ENCODE measurements at regions not wholly inside any gene's neighbourhood (a gene's known extent, or its start where the extent isn't known, plus 50 kb on each side); places are given as distances from the start of the nearest gene placed in this dataset.

- no peaks in the 10 kb centered on the region for H3K9me3 ChIP-seq
- H3K4me3 ChIP-seq (ENCODE audit: low read depth in 1 of 2, low read length in 1 of 2) = no peak overlapping the region
- no peaks in the 10 kb centered on the region for H3K36me3 ChIP-seq
- no peak for TF ChIP-seq CTCF (IDR thresholded peaks at IDR 0.05)
- no peaks in the 10 kb centered on the region for H3K27me3 ChIP-seq
- no peaks in the 10 kb centered on the region for H3K4me1 ChIP-seq (ENCODE audit: control insufficient read depth in 1 of 2, insufficient read depth in 1 of 2, low read depth in 1 of 2, low read length in 1 of 2)
- H3K27ac ChIP-seq = no peak overlapping the region
Observed at GRCh38 chr20:42020316-42020715, 402.1 kb upstream of the CHD6 start.

- Histone ChIP-seq H3K4me1 (ENCODE audit: control insufficient read depth in 1 of 2, insufficient read depth in 1 of 2, low read depth in 1 of 2, low read length in 1 of 2) (no peaks in the 10 kb centered on the region), H3K27me3 (no peaks in the 10 kb centered on the region), H3K9me3 (no peaks in the 10 kb centered on the region), H3K4me3 (ENCODE audit: low read depth in 1 of 2, low read length in 1 of 2) (no peak overlapping the region), H3K36me3 (no peaks in the 10 kb centered on the region), H3K27ac (no peak overlapping the region)
- TF ChIP-seq CTCF (IDR thresholded peaks at IDR 0.05) = no peak
Observed at GRCh38 chr20:42018979-42019378, 400.8 kb upstream of the CHD6 start.

DNA sequence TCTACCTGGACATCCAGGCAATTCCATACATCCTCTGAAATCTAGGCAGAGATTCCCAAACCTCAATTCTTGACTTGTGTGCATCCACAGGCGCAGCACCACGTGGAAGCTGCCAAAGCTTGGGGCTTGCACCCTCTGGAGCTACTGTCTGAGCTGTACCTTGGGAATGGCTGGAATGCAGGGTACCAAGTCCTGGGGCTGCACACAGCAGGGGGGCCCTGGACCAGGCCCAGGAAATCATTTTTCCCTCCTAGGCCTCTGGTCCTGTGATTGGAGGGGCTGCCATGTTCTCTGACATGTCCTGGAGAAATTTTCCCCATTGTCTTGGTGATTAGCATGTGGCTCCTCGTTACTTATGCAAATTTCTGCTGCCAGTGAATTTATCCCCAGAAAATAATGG lies 391.9 kb upstream of the CHD6 start:
- TF ChIP-seq CTCF (IDR thresholded peaks at IDR 0.05) = no peak
- no peak overlapping the region for H3K27ac ChIP-seq
- H3K9me3 ChIP-seq = no peaks in the 10 kb centered on the region
- H3K4me3 ChIP-seq (ENCODE audit: low read depth in 1 of 2, low read length in 1 of 2) = no peak overlapping the region
- no peaks in the 10 kb centered on the region for H3K4me1 ChIP-seq (ENCODE audit: control insufficient read depth in 1 of 2, insufficient read depth in 1 of 2, low read depth in 1 of 2, low read length in 1 of 2)
- H3K27me3 ChIP-seq = no peaks in the 10 kb centered on the region
- H3K36me3 ChIP-seq = no peaks in the 10 kb centered on the region

- TF ChIP-seq CTCF (IDR thresholded peaks at IDR 0.05) = no peak
- no peaks in the 10 kb centered on the region for H3K27me3 ChIP-seq
- no peaks in the 10 kb centered on the region for H3K36me3 ChIP-seq
- no peak overlapping the region for H3K27ac ChIP-seq
- H3K9me3 ChIP-seq = no peaks in the 10 kb centered on the region
- H3K4me3 ChIP-seq (ENCODE audit: low read depth in 1 of 2, low read length in 1 of 2) = no peak overlapping the region
- H3K4me1 ChIP-seq (ENCODE audit: control insufficient read depth in 1 of 2, insufficient read depth in 1 of 2, low read depth in 1 of 2, low read length in 1 of 2) = no peaks in the 10 kb centered on the region
Observed at GRCh38 chr20:42007251-42007650, 389.1 kb upstream of the CHD6 start.

DNA sequence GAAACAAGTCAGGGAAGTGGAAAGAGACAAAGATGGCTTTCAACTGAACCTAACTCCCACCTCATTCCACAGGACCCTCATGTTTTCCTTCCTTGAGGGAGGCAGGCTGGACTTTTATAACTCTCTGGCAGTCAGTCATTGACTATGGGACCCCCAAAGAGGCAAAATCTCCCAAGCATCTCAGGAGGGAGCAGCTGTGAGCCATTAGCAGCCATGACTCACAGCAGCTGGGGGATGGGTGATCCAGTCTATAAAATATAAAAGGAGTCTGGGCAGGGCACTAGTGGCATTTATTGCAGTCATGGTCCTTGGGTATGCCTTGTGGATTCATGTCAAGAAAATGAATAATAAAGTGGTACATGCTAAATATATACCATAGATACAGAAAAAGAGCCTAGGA lies 387.0 kb upstream of the CHD6 start:
- no peaks in the 10 kb centered on the region for H3K4me1 ChIP-seq (ENCODE audit: control insufficient read depth in 1 of 2, insufficient read depth in 1 of 2, low read depth in 1 of 2, low read length in 1 of 2)
- H3K9me3 ChIP-seq = no peaks in the 10 kb centered on the region
- H3K36me3 ChIP-seq = no peaks in the 10 kb centered on the region
- TF ChIP-seq CTCF (IDR thresholded peaks at IDR 0.05) = no peak
- no peak overlapping the region for H3K4me3 ChIP-seq (ENCODE audit: low read depth in 1 of 2, low read length in 1 of 2)
- H3K27ac ChIP-seq = no peak overlapping the region
- no peaks in the 10 kb centered on the region for H3K27me3 ChIP-seq

DNA sequence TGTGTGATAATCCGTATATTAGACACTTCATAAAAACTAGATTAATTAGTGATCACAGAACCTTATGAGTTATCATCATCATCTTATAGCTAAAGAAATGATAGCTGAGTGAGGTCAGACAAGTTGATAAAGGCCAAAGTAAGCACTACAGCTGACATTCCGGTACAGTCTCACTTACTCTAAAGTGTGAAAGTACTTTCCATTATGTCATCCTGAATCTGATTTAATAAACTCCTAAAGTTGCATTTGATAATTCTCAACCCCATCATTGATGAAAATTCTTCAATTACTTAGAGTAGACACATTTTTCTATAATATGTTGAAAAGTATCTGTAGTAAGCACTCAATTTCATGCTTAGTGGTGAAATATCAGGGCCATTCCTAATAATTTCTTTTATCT lies 385.2 kb upstream of the CHD6 start:
- no peak for TF ChIP-seq CTCF (IDR thresholded peaks at IDR 0.05)
- Histone ChIP-seq H3K4me3 (ENCODE audit: low read depth in 1 of 2, low read length in 1 of 2) (no peak overlapping the region), H3K36me3 (no peaks in the 10 kb centered on the region), H3K4me1 (ENCODE audit: control insufficient read depth in 1 of 2, insufficient read depth in 1 of 2, low read depth in 1 of 2, low read length in 1 of 2) (no peaks in the 10 kb centered on the region), H3K9me3 (no peaks in the 10 kb centered on the region), H3K27ac (no peak overlapping the region), H3K27me3 (no peaks in the 10 kb centered on the region)

Measured in neutrophil (primary cell).